HUES6 (cell line): ENCODE measurements at regions not wholly inside any gene's neighbourhood (a gene's known extent, or its start where the extent isn't known, plus 50 kb on each side); places are given as distances from the start of the nearest gene placed in this dataset.
"Not testable (repeated sequence)": the region's sequence is repeated elsewhere in the genome, so short reads cannot be mapped to it uniquely, and the experiment has no call there.

ENCODE experiments used
- H3K27ac ChIP-seq: 2 replicates; pipeline ENCODE4 v1.7.0; 2013; ENCODE audit warnings: low read depth, mild to moderate bottlenecking, low read length, inconsistent platforms
- H3K27me3 ChIP-seq: 2 replicates; pipeline ENCODE4 v1.6.1; 2013; ENCODE audit warnings: low read length; ENCODE audit not compliant: control insufficient read depth, insufficient read depth
- H3K36me3 ChIP-seq: 2 replicates; pipeline ENCODE4 v1.6.1; 2013; ENCODE audit warnings: low read length; ENCODE audit not compliant: control insufficient read depth, insufficient read depth
- H3K4me1 ChIP-seq: 2 replicates; pipeline ENCODE4 v1.6.1; 2013; ENCODE audit warnings: low read length; ENCODE audit not compliant: control insufficient read depth, insufficient read depth
- H3K4me3 ChIP-seq: 2 replicates; pipeline ENCODE4 v1.5.1; 2013; ENCODE audit warnings: low read depth, low read length
- H3K9ac ChIP-seq: one replicate; pipeline ENCODE4 v1.6.1; 2013; ENCODE audit warnings: mild to moderate bottlenecking, low read length
- H3K9me3 ChIP-seq: 2 replicates; pipeline ENCODE4 v1.6.1; 2013; ENCODE audit warnings: low read depth, low read length; ENCODE audit not compliant: control insufficient read depth, insufficient read depth

DNA sequence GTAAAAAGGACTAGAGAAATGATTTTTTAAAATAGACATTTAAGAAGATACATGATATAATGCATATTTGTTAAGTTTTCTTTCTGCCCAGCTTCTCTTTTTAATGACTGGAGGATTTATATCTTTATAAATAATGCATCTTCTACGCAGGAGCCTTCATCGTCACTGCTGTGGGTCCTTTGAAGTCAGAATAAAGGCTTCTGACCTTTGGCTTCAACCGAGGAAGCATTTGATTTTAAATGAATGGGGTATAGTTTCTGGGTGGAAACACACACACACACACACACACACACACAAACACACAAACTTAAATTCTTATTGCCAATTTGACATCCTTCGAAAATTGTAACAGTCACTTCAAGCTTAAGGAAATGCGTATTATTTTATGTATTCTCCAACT is 690.9 kb downstream of the BRINP3 start:
- Histone ChIP-seq H3K27ac (no peak overlapping the region), H3K27me3 (no peaks in the 10 kb centered on the region), H3K4me3 (no peak overlapping the region), H3K9me3 (no peaks in the 10 kb centered on the region), H3K36me3 (no peaks in the 10 kb centered on the region), H3K9ac (no peak overlapping the region), H3K4me1 (peaks cover 3% of the 10 kb centered on the region; the same call in 1 of the 2 replicates)

GRCh38 chr1:189787201-189787600 is 690.5 kb downstream of the BRINP3 start:
- H3K36me3 ChIP-seq: no peaks in the 10 kb centered on the region
- H3K4me1 ChIP-seq: peaks cover 3% of the 10 kb centered on the region; the same call in 1 of the 2 replicates
- H3K9me3 ChIP-seq: no peaks in the 10 kb centered on the region
- no peak overlapping the region for H3K27ac ChIP-seq
- H3K27me3 ChIP-seq: no peaks in the 10 kb centered on the region
- no peak overlapping the region for H3K4me3 ChIP-seq
- H3K9ac ChIP-seq: no peak overlapping the region

DNA sequence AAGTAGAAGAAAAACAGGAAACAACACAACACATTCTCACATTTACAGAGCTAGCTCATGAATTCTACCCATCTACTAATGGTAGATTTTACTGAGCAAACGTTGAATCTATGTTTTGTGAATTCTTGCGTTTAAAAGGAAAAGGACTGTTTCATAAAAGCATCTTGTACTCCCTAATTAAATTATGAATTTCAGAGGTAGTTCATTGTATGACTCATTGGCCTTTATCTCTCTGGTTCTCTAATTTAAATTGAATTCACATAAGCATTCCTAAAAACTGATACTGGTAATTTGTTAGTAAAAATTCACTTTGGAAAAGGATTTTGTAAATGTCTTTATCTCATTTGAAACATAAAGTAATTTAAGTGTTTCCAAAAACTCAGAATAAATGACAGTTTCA is 687.3 kb downstream of the BRINP3 start:
- H3K4me1 ChIP-seq: peaks cover 3% of the 10 kb centered on the region; the same call in 1 of the 2 replicates
- no peaks in the 10 kb centered on the region for H3K36me3 ChIP-seq
- H3K27ac ChIP-seq: no peak overlapping the region
- no peaks in the 10 kb centered on the region for H3K9me3 ChIP-seq
- H3K9ac ChIP-seq: no peak overlapping the region
- H3K4me3 ChIP-seq: no peak overlapping the region
- H3K27me3 ChIP-seq: no peaks in the 10 kb centered on the region

DNA sequence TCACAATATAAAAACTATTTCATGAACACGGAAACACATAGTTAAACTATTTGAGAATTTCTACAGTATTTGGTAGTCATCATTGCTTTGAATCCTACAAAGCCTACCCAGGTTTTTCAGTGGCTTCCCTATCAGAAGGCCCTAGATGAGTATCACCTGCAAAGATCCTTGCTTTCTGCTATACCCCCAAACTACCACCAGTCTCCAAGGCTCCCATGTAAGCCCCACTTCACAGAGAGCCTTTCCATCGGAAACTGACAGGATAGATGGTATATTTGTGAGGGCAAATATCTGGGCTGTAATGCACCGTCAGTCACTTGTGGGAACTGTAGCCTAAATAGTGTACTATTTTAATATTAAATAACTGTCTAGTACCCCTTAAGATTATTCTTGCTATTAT is 674.3 kb downstream of the BRINP3 start:
- Histone ChIP-seq H3K27me3 (no peaks in the 10 kb centered on the region), H3K9ac (no peak overlapping the region), H3K4me3 (no peak overlapping the region), H3K36me3 (no peaks in the 10 kb centered on the region), H3K4me1 (peaks cover 5% of the 10 kb centered on the region), H3K9me3 (no peaks in the 10 kb centered on the region), H3K27ac (no peak overlapping the region)

DNA sequence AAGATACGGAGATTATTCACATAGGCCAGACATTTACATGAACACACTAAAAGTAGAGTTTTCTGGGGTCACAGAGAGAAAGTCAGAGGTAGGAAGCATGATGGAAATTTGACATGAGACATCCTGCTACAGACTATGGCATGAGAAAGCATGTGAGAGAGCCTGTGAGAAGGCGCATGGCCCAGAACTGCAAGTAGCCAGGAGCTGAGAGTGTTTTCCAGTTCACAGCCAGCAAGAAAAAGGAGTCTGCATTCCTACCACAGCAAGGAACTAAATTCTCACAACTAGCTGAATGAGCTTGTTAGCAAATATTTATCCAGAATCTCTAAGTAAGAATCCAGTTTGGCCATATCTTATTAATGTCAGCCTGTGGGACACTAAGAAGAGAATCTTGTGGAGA is 673.3 kb downstream of the BRINP3 start:
- Histone ChIP-seq H3K27me3 (no peaks in the 10 kb centered on the region), H3K27ac (no peak overlapping the region), H3K9me3 (no peaks in the 10 kb centered on the region), H3K4me3 (no peak overlapping the region), H3K36me3 (no peaks in the 10 kb centered on the region), H3K4me1 (peaks cover 5% of the 10 kb centered on the region), H3K9ac (no peak overlapping the region)

- Histone ChIP-seq H3K27ac (no peak overlapping the region), H3K4me3 (no peak overlapping the region), H3K9ac (no peak overlapping the region), H3K27me3 (no peaks in the 10 kb centered on the region), H3K9me3 (no peaks in the 10 kb centered on the region), H3K36me3 (no peaks in the 10 kb centered on the region), H3K4me1 (peaks cover 5% of the 10 kb centered on the region)
Measured at GRCh38 chr1:189805735-189806134, 671.9 kb downstream of the BRINP3 start.

- H3K27ac ChIP-seq, H3K9me3 ChIP-seq, H3K9ac ChIP-seq, H3K27me3 ChIP-seq, H3K36me3 ChIP-seq, H3K4me3 ChIP-seq, H3K4me1 ChIP-seq: not testable (repeated sequence)
Measured at GRCh38 chr1:189810639-189811038, 667.0 kb downstream of the BRINP3 start.

DNA sequence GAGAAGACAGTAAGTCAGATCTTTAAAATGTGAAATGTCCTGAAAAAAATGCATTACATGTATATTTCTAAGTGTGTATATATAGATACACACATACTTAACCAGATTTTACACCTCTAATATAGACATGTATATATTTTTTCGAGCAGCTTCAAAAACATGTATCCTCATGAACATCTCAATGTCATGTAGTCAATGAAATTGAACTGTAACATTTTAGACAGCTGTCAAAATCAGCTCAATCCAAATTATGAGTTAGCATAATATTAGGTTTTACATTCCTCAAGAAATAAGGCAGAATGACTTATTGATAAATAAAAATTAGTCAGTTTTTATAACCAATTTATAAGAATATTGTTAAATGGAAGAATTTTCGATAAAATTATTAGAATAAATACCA is 665.7 kb downstream of the BRINP3 start:
- Histone ChIP-seq H3K27me3 (no peaks in the 10 kb centered on the region), H3K36me3 (no peaks in the 10 kb centered on the region), H3K9ac (no peak overlapping the region), H3K4me3 (no peak overlapping the region), H3K27ac (no peak overlapping the region), H3K9me3 (no peaks in the 10 kb centered on the region), H3K4me1 (no peaks in the 10 kb centered on the region)

DNA sequence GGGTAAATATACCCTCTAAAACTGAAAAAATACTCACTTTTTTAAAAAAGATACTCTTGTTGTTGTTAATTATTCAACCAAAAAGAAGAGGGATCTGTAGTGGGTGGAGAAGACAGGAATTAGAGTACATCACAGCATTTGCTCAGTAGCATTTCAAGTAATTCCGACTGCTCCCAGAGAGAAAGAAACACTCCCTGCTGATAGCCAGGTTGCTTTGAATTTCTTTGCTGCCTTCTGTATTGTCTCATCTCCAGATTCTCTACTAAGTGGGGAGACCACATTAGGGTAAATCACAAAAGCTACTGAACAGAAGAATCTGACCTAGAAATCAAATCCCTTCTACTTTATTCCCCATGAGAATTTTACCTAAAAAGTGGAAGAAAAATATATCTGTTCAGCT is 661.1 kb downstream of the BRINP3 start:
- Histone ChIP-seq H3K27me3 (no peaks in the 10 kb centered on the region), H3K27ac (no peak overlapping the region), H3K4me1 (no peaks in the 10 kb centered on the region), H3K9ac (no peak overlapping the region), H3K36me3 (no peaks in the 10 kb centered on the region), H3K9me3 (no peaks in the 10 kb centered on the region), H3K4me3 (no peak overlapping the region)

DNA sequence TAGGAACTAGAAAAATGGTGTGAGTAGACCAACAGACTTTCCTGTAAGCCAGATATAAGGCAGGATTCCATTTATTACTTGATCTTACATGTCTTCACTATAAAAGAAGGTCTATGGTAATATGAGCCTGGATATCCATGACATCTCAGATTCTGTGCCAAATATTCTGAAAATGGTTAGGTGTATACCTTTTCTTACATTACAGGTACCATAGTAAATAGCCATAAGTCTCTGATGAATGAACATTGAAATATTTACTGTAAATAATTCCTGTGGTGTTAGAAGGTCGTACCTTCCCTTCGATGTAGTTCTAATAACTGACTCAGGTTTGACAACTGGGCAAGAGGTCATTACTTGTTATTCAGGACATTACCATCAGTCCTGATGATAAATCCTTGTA is 657.9 kb downstream of the BRINP3 start:
- no peaks in the 10 kb centered on the region for H3K27me3 ChIP-seq
- no peaks in the 10 kb centered on the region for H3K4me1 ChIP-seq
- no peak overlapping the region for H3K9ac ChIP-seq
- no peaks in the 10 kb centered on the region for H3K36me3 ChIP-seq
- no peak overlapping the region for H3K4me3 ChIP-seq
- H3K9me3 ChIP-seq: no peaks in the 10 kb centered on the region
- H3K27ac ChIP-seq: no peak overlapping the region

DNA sequence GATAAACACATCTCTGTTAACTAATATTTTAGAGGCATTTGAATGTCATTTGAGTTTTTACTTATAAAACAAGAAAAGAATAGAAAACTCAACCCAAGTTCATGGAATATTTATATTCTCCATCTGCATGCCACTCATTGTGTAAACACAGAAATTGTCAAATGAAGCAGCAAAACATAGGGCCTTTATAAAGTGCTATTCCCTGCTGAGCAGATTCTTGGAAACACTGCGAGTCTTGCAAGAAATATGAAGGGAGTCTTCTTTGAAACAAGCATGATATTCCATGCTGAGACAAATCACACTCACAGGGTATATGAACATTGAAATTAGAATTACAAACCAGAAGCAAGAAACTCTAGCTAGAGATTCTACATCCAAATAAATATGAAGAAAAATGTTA is 655.8 kb downstream of the BRINP3 start:
- Histone ChIP-seq H3K9ac (no peak overlapping the region), H3K4me1 (no peaks in the 10 kb centered on the region), H3K9me3 (no peaks in the 10 kb centered on the region)

GRCh38 chr1:189834813-189835212 is 642.9 kb downstream of the BRINP3 start:
- Histone ChIP-seq H3K27ac (no peak overlapping the region), H3K9ac (no peak overlapping the region), H3K36me3 (no peaks in the 10 kb centered on the region), H3K4me1 (no peaks in the 10 kb centered on the region), H3K4me3 (no peak overlapping the region), H3K27me3 (no peaks in the 10 kb centered on the region), H3K9me3 (no peaks in the 10 kb centered on the region)

More for the DNA sequence above, 655.8 kb downstream of the BRINP3 start:
- Histone ChIP-seq H3K36me3 (no peaks in the 10 kb centered on the region), H3K27ac (no peak overlapping the region), H3K27me3 (no peaks in the 10 kb centered on the region), H3K4me3 (no peak overlapping the region)
